HG03575 (cell line): ENCODE measurements at regions not wholly inside any gene's neighbourhood (a gene's known extent, or its start where the extent isn't known, plus 50 kb on each side); places are given as distances from the start of the nearest gene placed in this dataset.
"Not testable (repeated sequence)": the region's sequence is repeated elsewhere in the genome, so short reads cannot be mapped to it uniquely, and the experiment has no call there.

ENCODE experiments used
- ATAC-seq: cut with Tn5 transposase; IDR thresholded peaks from one replicate; pipeline ENCODE4 v1.9.1; 2021; ENCODE audit not compliant: unreplicated experiment, insufficient number of reproducible peaks, low FRiP score; ENCODE audit errors: extremely low read depth

- ATAC-seq: peak; percentile 62
Measured at GRCh38 chr3:72523429-72524151, 324.7 kb downstream of the SHQ1 start.

DNA sequence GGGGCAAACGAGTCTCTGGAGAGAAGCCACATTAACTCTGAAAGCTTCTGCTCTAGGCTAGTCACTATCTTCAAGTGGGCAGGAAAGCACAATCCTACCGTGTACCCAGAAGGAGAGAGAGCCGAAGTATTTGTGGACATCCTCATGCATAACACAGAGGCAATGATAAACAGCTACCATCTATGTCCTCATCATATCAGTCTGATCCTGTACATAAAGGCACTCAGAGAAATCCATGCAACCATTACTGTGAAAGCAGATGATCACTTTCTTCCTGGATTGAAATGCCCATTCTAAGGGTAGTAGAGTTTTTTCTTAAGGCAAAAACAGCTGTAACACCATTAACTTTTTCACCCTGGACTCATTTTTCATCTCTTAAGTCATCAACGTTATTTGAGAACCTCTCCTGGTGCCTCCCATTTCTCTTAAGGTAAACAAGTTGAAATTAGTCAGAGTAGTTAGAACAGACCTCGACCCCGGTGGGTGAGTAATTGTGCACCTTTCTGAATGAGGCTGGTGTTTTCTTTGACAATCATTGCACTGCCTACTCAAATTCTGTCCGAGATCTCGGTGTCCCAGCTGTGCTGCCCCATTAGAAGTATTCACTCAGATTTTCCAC, 327.4 kb downstream of the SHQ1 start:
- ATAC-seq: no peak

GRCh38 chr3:72519946-72520604, 328.2 kb downstream of the SHQ1 start:
- no peak for ATAC-seq

GRCh38 chr3:72517921-72518424, 330.3 kb downstream of the SHQ1 start:
- ATAC-seq: no peak

DNA sequence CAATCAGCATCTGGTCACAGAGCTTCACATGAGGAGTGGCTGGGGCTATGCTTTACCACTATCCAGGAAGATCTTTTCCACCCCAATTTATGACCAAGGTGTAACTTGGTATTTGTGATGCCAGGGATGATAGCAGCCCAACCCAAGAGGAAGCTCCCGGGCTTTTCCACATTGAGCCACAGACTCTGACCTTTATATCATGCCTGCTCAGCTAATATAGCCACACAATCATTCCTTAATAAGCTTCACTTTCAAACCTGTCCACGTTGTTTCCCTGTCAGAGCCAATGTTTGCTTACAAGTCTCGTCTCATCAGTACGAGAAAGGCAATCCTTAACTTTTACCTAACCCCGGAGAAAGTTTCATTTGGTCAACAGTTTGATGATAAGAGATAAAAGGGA, 330.9 kb downstream of the SHQ1 start:
- ATAC-seq: no peak

DNA sequence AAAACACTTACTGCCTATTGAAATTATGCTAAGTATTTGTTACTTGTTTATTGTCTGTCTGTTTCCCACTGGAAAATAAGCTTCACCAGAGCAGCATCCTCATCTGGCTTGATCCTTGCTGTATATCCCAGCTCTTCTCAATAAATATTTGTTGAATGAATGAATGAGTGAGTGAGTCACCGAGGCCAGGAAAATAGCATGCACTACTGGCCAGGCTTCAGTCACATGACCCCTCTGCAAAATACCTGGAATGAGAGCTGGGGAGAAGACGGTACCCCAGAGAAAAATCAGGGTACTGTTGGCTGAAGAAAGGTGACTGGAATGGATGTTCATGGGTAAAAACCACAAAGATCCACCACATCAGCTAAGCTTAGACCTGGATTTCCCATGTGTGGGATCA, 331.9 kb downstream of the SHQ1 start:
- ATAC-seq: no peak

DNA sequence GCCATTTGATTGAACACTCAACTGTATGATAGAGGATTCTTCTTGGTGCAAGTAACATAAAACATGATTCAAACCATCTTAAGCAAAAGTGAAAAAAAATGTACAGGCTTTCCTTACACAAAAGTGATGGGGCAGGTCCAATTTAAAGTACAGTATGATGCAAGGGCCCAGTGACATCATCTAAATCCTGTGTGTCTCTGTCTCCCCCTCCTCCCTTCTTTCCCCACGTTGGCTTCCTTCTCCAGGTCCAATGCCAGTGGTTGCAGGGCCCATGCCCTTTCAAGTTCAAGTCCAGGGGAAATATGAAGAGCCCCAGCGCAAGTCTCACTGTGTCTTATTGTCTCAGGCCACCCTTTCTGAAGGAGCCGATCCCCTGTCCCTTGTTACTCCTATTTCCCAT, 332.3 kb downstream of the SHQ1 start:
- no peak for ATAC-seq

GRCh38 chr3:72515281-72515680, 333.0 kb downstream of the SHQ1 start:
- no peak for ATAC-seq

DNA sequence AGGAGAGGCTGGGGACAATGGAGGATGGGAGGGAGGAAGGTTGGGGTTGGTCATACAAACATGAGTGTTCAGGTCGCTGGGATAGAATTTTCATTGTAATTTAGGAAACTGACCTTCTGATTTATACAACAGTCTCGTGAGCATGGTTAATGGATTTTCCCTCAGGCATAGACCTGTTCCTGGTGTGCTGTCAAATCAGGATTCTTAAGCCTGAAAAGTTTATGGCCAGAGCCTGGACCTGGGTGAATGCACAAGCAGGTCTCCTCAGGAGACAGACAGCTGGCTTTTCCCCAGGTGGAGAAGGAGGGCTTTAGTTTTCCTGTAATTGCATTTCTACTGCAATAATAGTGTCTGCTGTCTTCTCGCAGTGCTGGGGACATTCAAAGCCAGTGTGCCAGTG, 338.0 kb downstream of the SHQ1 start:
- no peak for ATAC-seq

DNA sequence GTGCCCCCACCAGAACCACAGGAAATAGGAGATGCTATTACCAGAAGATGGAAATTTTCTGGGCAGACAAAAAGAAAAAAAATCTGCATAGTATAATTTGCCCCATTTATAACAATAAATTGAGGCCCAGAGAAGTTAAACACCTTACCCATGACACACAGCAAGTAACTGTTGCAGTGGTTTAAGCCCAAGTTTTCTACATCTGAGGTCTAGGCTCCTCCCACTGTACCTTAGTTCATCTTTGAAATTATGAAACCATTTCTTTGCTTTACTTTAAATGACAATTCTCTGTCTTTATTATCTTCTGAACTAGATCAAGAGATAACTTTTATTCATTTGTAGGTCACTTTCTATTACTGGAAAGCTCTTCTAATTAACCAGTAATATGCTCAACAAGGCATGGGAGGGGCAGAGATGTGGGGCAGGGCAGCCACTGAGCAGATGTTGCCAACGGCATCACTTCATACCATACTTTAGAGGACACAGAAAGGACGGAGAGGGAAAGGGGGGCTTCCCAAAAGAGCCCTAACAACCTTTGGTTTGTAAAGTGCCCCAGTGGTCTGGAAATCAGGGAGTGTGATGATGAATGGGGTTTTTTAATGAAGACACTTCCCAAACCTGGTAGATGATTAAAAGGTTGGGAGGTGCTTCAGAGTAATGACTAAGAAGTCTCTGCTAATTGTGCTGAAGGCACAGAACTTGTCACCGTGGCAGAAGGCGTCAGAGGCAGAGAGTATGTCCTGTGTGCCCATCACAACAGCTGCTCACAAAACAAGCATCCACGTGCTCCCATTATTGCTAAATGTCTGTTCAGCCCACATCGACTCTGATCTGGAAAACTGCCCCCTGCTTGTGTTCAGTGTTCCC, 342.5 kb downstream of the SHQ1 start:
- no peak for ATAC-seq

GRCh38 chr3:72497501-72497900, 350.7 kb downstream of the SHQ1 start:
- ATAC-seq: not testable (repeated sequence)

- ATAC-seq: no peak
Measured at GRCh38 chr3:72496051-72496670, 352.1 kb downstream of the SHQ1 start.

DNA sequence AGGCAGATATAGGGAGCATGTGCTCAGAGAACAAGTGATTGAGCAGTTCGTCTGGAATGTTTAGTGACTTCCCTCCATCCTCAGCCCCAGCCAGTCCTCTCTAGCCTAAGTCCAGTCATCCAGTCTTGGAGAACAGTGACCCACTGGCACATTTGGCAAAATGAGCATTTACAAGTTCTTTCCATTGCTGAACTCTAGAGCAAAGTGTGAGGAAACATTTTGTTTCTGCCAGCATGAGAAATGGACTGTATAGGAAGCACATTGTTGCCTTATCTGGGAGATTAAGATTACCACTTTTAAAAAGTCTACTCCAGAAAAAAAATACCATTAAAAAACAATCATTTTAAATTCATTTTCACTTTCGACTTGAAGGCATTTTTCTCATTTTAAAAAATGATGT, 353.6 kb downstream of the SHQ1 start:
- no peak for ATAC-seq

DNA sequence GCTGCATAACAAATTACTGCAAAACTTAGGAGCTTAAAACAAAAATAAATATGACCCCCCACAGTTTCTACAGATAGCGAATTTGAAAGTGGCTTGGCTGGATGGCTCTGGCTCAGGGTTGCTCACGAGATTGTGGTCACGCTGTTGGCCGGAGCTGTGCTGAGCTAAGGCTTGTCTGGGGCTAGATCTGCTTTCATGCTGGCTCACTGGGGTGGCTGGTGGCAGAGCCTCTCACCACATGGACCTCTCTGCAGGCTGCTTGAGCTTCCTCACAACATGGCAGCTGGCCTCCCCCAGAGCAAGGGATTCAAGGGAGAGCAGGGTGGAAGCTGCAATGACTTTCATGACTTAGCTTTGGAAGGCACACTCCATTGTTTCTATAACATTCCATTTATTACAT, 354.1 kb downstream of the SHQ1 start:
- no peak for ATAC-seq

DNA sequence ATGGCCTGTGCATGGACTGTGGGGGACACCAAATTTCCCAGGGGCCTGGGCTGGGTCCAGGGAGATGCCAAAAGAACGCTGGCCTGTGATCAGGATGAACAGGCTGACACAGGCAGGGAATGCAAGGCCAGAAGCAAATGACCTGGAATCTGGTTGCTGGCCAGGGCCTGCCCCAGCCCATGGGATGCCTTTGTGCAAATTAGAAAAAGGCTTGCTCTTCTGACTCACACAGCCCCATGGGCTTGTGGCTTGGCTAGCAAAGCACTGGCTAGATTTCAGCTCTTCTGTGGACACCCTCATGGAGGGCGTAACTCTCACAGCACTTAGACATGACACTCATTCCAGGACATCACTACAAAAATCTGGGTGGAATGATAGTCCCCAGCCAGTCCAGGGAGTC, 356.0 kb downstream of the SHQ1 start:
- ATAC-seq: no peak

DNA sequence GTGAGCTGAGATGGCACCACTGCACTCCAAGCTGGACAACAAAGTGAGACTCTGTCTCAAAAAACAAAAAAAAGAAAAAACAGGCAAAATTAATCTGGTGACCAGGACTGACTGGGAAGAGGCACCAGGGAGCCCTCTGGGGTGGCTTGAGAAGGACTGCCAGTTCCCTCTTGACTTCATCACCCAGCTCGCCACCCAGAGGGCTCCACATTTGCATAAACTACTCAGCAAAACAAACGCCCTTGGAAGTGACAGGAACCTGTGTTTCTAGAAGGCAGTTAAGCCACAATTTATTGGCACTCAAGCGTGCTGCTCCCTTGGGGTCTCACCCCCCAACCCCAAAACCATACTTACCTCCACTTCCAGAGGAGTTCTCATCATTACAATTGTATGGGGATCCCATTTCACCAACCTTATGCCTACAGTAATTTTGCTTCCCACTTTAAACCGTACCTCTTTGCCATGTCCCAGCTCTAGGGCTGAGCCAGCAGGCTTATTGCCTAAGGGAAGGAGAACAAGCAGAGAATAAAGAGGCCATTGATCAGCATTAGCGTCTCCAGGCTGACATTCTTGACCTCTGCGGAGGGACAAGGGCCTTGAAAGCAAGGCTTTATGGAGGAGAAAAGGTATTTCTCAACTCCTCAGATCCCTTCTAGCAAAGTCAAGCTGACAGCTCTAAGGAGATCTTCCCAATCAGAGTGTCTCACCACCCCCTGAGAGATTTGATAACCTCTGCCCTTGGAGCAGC, 357.4 kb downstream of the SHQ1 start:
- no peak for ATAC-seq

DNA sequence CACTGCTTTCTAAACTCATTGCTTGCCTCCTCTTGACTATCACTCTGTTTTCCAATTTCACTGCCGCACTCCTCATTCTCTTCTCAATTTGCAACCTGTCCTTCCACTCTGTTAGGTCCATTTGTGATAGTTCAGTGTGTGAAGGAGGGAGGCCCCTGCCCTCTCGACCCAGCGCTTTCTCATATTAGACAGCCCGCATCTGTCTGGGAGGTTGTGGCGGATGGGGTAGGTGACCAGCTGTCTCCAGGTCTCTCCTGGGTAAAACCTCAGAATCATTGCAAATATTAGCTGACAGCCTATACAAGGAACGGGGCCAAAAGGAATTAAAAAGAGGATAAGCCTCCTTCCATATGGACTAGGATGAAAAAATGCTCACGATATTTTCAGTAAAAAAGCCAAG, 358.3 kb downstream of the SHQ1 start:
- no peak for ATAC-seq

DNA sequence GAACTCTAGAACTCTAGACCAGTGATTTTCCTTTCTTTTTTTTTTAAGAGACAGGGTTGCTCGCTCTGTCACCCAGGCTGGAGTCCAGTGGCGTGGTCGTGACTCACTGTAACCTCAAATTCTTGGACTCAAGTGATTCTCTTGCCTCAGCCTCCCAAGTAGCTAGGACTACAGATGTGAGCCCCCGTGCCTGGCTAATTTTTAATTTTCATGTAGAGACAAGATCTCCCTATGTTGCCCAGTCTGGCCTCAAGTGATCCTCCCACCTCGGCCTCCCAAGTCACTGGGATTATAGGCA, 359.6 kb downstream of the SHQ1 start:
- no peak for ATAC-seq
